ACC112 (cell line): ENCODE measurements at regions not wholly inside any gene's neighbourhood (a gene's known extent, or its start where the extent isn't known, plus 50 kb on each side); places are given as distances from the start of the nearest gene placed in this dataset.
"Not testable (repeated sequence)": the region's sequence is repeated elsewhere in the genome, so short reads cannot be mapped to it uniquely, and the experiment has no call there.

Source experiments
- H2AFZ ChIP-seq: fragments of 200-600 bp; sonication (generic); one replicate; pipeline ENCODE4 v1.6.0; 2017; ENCODE audit warnings: antibody characterized with exemption, low read length; ENCODE audit not compliant: unreplicated experiment
- H3K27ac ChIP-seq: fragments of 200-600 bp; sonication (generic); 2 replicates; pipeline ENCODE4 v1.5.1; 2014; ENCODE audit warnings: low read depth, mild to moderate bottlenecking, antibody characterized with exemption, low read length, moderate library complexity
- H3K27me3 ChIP-seq: fragments of 200-600 bp; sonication (generic); 2 replicates; pipeline ENCODE4 v1.6.1; 2014; ENCODE audit warnings: mild to moderate bottlenecking, antibody characterized with exemption, low read length, moderate library complexity, mixed read lengths; ENCODE audit not compliant: insufficient read depth
- H3K36me3 ChIP-seq: fragments of 200-600 bp; sonication (generic); 2 replicates; pipeline ENCODE4 v1.6.1; 2016; ENCODE audit warnings: mild to moderate bottlenecking, antibody characterized with exemption, low read length, moderate library complexity, mixed read lengths; ENCODE audit not compliant: insufficient read depth
- H3K4me1 ChIP-seq: fragments of 200-600 bp; sonication (generic); one replicate; pipeline ENCODE4 v1.6.1; 2016; ENCODE audit warnings: low read length, mixed read lengths; ENCODE audit not compliant: insufficient read depth, unreplicated experiment, control insufficient read depth
- H3K4me3 ChIP-seq: fragments of 200-600 bp; sonication (generic); 2 replicates; pipeline ENCODE4 v1.5.1; 2014; ENCODE audit warnings: mild to moderate bottlenecking, low read depth, low read length
- H3K79me2 ChIP-seq: fragments of 200-600 bp; sonication (generic); one replicate; pipeline ENCODE4 v1.6.0; 2016; ENCODE audit warnings: low read length; ENCODE audit not compliant: control insufficient read depth, unreplicated experiment, insufficient read depth

DNA sequence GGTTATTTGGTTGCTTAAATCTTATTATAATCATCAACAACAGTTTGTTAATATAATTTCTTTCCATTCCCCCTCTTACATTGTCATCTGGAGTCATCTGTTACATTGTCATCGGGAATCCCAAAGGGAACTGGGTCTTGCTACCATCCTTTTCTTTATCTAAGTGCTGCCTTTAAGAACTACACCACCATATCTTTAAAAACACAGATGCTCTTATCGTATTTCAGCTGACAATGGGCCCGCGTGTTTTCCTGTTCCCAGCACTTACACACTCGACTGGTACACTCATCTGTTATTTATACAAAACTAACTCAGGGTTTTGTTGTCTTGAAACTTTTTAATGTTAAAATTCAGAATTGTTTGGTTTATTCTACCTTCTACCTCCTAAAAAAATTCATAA lies 256.2 kb upstream of the MGMT start:
- no peaks in the 10 kb centered on the region for H3K4me1 ChIP-seq
- H3K79me2 ChIP-seq = no peaks in the 10 kb centered on the region
- no peak overlapping the region for H3K27ac ChIP-seq
- H3K27me3 ChIP-seq = no peaks in the 10 kb centered on the region
- no peak overlapping the region for H2AFZ ChIP-seq
- H3K4me3 ChIP-seq = no peak overlapping the region
- no peaks in the 10 kb centered on the region for H3K36me3 ChIP-seq

DNA sequence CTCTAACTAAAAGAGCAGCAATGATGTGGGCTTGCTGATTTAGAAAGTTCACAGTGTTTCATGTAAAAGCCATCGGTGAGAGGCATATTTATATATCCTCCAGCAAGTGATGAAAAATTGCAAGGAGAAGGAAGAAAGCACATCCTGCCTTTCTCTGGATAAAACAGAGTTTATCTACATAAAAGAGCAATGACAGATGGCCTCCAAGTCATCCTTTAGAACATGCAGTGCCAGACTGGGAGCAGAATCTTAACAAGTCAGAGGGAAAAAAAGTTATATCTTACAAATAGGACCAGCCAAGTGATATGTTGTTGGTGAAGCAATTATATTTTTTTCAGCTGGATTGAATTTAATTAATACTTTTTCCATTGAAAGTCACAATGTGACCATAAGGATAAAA lies 253.8 kb upstream of the MGMT start:
- no peak overlapping the region for H3K4me3 ChIP-seq
- H3K79me2 ChIP-seq = no peaks in the 10 kb centered on the region
- no peak overlapping the region for H3K27ac ChIP-seq
- no peaks in the 10 kb centered on the region for H3K27me3 ChIP-seq
- H3K4me1 ChIP-seq = no peaks in the 10 kb centered on the region
- no peaks in the 10 kb centered on the region for H3K36me3 ChIP-seq
- no peak overlapping the region for H2AFZ ChIP-seq

DNA sequence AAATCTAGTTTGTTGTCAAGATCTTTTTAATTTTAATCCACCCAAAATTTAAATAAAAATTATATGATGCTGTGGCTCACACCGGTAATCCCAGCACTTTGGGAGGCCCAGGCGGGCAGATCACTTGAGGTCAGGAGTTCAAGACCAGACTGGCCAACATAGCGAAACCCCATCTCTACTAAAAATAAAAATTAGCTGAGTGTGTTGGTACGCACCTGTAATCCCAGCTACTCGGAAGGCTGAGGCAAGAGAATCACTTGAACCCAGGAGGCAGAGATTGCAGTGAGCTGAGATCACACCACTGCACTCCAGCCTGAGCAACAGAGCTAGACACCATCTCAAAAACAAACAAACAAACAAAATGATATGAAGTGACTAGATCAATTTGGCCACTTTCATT lies 253.0 kb upstream of the MGMT start:
- not testable (repeated sequence) for H3K36me3 ChIP-seq, H3K79me2 ChIP-seq, H3K27ac ChIP-seq, H2AFZ ChIP-seq, H3K4me3 ChIP-seq, H3K27me3 ChIP-seq, H3K4me1 ChIP-seq

DNA sequence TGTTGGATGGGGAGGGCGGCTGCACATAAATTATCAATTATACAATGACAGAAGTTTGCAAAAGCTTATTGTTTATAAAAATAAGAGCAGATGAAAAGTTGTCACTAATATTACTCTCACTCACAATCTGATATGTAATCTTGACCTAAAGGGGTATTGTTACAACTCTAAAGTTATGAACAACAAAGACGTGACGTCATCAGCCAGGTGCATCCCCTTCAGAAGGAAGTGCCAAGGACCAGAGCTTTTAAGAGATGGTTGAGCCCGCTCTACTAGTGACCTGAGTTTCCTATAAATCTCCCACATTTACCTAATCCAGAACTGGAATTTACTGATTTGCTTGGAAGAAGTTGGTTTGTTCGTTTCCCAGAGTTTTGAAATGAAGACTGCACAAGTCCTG lies 247.7 kb upstream of the MGMT start:
- H3K79me2 ChIP-seq = no peaks in the 10 kb centered on the region
- no peak overlapping the region for H2AFZ ChIP-seq
- H3K36me3 ChIP-seq = no peaks in the 10 kb centered on the region
- H3K27me3 ChIP-seq = no peaks in the 10 kb centered on the region
- H3K27ac ChIP-seq = no peak overlapping the region
- no peaks in the 10 kb centered on the region for H3K4me1 ChIP-seq
- no peak overlapping the region for H3K4me3 ChIP-seq

DNA sequence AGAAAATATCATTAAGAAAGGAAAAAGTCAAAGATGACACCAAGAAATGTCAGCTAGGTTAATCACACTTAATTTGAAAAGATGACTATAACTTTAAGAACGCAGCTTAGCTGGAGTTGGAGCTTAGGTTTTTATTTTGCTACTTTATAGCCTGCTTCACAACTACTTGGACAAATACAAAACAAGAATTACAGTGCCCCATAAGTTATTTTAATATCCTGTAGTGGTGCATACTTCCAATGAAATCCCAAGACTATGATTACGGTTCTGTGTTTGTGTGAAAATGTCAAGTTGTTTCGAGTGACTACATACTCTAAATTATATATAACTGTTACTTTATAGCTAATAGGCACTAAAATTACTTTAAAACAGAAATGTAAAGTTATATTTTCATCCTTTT lies 244.6 kb upstream of the MGMT start:
- H3K79me2 ChIP-seq = no peaks in the 10 kb centered on the region
- H3K4me3 ChIP-seq = no peak overlapping the region
- H3K27ac ChIP-seq = no peak overlapping the region
- H3K36me3 ChIP-seq = no peaks in the 10 kb centered on the region
- H2AFZ ChIP-seq = no peak overlapping the region
- no peaks in the 10 kb centered on the region for H3K4me1 ChIP-seq
- H3K27me3 ChIP-seq = no peaks in the 10 kb centered on the region

DNA sequence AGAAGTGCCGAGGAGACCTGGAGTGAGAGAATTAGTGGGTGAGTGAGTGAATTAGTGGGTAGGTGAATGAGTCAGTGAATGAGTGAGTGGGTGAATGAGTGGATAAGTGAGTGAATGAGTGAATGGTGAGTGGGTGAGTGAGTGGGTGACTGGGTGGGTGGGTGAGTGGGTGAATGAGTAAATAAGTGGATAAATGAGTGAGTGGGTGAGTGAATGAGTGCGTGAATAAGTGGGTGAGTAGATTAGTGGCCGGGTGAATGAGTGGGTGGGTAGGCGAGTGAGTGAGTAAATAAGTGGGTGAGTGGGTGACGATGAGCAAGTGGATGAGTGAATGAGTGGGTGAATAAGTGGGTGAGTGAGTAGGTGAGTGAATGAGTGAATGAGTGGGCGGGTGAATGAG lies 243.7 kb upstream of the MGMT start:
- H3K4me3 ChIP-seq = no peak overlapping the region
- no peaks in the 10 kb centered on the region for H3K36me3 ChIP-seq
- H3K79me2 ChIP-seq = no peaks in the 10 kb centered on the region
- no peak overlapping the region for H3K27ac ChIP-seq
- no peaks in the 10 kb centered on the region for H3K27me3 ChIP-seq
- H2AFZ ChIP-seq = no peak overlapping the region
- no peaks in the 10 kb centered on the region for H3K4me1 ChIP-seq

DNA sequence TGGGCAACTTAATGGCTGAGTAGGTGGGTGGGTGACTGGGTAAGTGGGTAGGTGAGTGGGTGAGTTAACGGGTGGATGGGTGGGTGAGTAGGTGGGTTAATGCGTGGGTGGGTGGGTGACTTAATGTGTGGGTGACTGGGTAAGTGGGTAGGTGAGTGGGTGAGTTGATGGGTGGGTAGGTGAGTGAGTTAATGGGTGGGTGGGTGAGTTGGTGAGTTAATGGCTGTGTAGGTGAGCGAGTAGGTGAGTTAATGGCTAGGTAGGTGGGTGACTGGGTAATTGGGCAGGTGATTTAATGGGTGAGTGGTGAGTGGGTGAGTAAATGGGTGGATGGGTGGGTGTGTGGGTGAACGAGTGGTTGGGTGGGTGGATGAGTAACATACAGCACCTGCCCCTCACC lies 243.0 kb upstream of the MGMT start:
- H3K4me3 ChIP-seq = no peak overlapping the region

GRCh38 chr10:129231821-129232220 lies 235.2 kb upstream of the MGMT start:
- no peaks in the 10 kb centered on the region for H3K4me1 ChIP-seq
- H3K79me2 ChIP-seq = no peaks in the 10 kb centered on the region
- H3K27me3 ChIP-seq = no peaks in the 10 kb centered on the region
- no peak overlapping the region for H2AFZ ChIP-seq
- H3K4me3 ChIP-seq = no peak overlapping the region
- no peak overlapping the region for H3K27ac ChIP-seq
- H3K36me3 ChIP-seq = no peaks in the 10 kb centered on the region

More for the DNA sequence above, 243.0 kb upstream of the MGMT start:
- Histone ChIP-seq H3K27ac (no peak overlapping the region), H2AFZ (no peak overlapping the region), H3K27me3 (no peaks in the 10 kb centered on the region), H3K79me2 (no peaks in the 10 kb centered on the region), H3K4me1 (no peaks in the 10 kb centered on the region), H3K36me3 (no peaks in the 10 kb centered on the region)

DNA sequence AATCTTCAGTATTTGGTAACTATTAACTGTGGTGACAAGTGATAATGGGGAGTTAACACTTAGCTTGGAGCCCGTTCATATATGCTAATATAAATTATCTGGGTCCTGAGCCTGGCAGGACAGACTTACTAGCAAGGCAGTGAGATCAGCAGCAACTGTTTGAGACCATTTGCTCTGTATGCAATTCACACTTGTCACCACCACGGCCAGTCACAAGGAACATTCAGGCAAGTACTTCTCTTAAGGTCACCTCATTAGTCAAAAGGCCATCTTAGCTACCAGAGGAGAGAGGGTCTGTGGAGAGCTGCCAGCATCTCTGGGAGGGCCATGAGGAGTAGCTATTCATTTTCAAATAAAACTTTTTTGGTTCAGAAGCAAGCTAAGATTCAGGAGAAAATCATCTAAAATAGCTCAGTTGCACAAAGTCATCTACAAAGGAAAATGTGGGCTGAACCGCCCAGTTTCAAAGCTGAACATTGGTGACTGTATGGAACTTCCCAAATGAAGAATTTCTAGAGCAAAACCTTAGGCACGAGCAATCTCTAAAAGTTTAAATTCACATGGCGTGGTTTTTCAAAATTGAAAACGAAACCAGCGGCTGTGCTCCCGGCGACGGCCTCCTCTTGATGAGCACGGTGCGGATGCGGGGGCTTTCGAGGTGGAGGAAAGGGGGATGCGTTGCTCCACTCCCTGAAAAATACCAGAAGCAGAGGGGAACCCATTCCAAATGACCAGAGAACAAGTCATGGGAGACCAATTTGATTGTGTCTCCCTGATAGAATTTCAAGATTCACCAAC lies 233.5 kb upstream of the MGMT start:
- Histone ChIP-seq H2AFZ (no peak overlapping the region), H3K27me3 (no peaks in the 10 kb centered on the region), H3K27ac (no peak overlapping the region), H3K79me2 (no peaks in the 10 kb centered on the region), H3K4me3 (no peak overlapping the region), H3K36me3 (no peaks in the 10 kb centered on the region), H3K4me1 (no peaks in the 10 kb centered on the region)

- Histone ChIP-seq H3K4me3 (no peak overlapping the region), H3K4me1 (no peaks in the 10 kb centered on the region), H3K79me2 (no peaks in the 10 kb centered on the region), H3K27ac (no peak overlapping the region), H3K36me3 (no peaks in the 10 kb centered on the region), H2AFZ (no peak overlapping the region), H3K27me3 (no peaks in the 10 kb centered on the region)
These were observed 230.8 kb upstream of the MGMT start for GRCh38 chr10:129236274-129236691.

DNA sequence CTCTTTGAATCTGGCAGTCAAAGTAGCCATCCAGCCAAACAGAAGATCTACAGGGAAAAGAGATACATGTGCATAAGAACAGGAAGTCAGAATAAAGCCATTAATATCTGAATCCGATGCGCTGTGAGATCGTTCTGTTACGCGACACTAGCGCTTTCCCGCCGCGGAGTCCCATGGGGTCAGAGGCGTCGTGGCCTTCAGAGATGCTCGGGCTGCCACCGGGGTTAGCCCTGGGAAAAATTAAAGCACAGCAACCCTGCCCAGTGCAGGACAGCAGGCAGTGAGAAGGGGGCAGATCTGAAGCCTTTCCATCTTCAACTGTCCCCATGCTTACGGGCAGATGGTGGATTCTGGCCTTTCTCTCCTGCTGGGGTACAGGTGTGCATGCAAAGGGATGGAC lies 225.6 kb upstream of the MGMT start:
- no peaks in the 10 kb centered on the region for H3K36me3 ChIP-seq
- H3K79me2 ChIP-seq = no peaks in the 10 kb centered on the region
- H3K4me1 ChIP-seq = no peaks in the 10 kb centered on the region

More for the DNA sequence above, 225.6 kb upstream of the MGMT start:
- Histone ChIP-seq H3K4me3 (no peak overlapping the region), H2AFZ (no peak overlapping the region), H3K27ac (no peak overlapping the region), H3K27me3 (no peaks in the 10 kb centered on the region)
